D721Med (cell line): ENCODE measurements at regions not wholly inside any gene's neighbourhood (a gene's known extent, or its start where the extent isn't known, plus 50 kb on each side); places are given as distances from the start of the nearest gene placed in this dataset.

ENCODE experiments used
- DNase-seq: peaks from one replicate; pipeline ENCODE4 v3.0.0; 2011; ENCODE audit warnings: low spot score; ENCODE audit not compliant: insufficient read length
- FAIRE-seq: peaks from 2 replicates; lab custom pipeline; 2011; peaks lifted over from hg19 to GRCh38; lab: Jason Lieb, UNC
- CTCF ChIP-seq: IDR thresholded peaks from 2 replicates; pipeline ENCODE4 v1.5.1; 2012; ENCODE audit warnings: mild to moderate bottlenecking, control low read depth; ENCODE audit not compliant: insufficient read depth; ENCODE audit errors: missing control alignments

GRCh38 chr18:77650799-77651385, 401.2 kb downstream of the GALR1 start:
- FAIRE-seq, result no peak
- peak; percentile 70 for TF ChIP-seq CTCF

GRCh38 chr18:77651441-77651840, 401.8 kb downstream of the GALR1 start:
- TF ChIP-seq CTCF, result no peak
- DNase-seq (no peak), FAIRE-seq (peak; percentile 77)

More at GRCh38 chr18:77650799-77651385, 401.2 kb downstream of the GALR1 start:
- peak; percentile 96 for DNase-seq

- DNase-seq (no peak), FAIRE-seq (no peak)
- TF ChIP-seq CTCF, result no peak
Measured at GRCh38 chr18:77653792-77654191, 404.1 kb downstream of the GALR1 start.

- TF ChIP-seq CTCF, result no peak
- no peak for FAIRE-seq
- DNase-seq, result no peak
Measured at GRCh38 chr18:77654302-77654701, 404.7 kb downstream of the GALR1 start.

GRCh38 chr18:77657651-77658298, 408.1 kb downstream of the GALR1 start:
- DNase-seq (no peak), FAIRE-seq (no peak)
- TF ChIP-seq CTCF, result no peak

- no peak for FAIRE-seq
- TF ChIP-seq CTCF, result no peak
- no peak for DNase-seq
Measured at GRCh38 chr18:77658299-77658662, 408.6 kb downstream of the GALR1 start.

- no peak for DNase-seq
- no peak for TF ChIP-seq CTCF
- peak; percentile 66 for FAIRE-seq
Measured at GRCh38 chr18:77658751-77659448, 409.3 kb downstream of the GALR1 start.
